ENCODE measurements at regions not wholly inside any gene's neighbourhood (a gene's known extent, or its start where the extent isn't known, plus 50 kb on each side); places are given as distances from the start of the nearest gene placed in this dataset.

- TF ChIP-seq POLR2A (IDR thresholded peaks at IDR 0.05) (no peak), CTCF (IDR thresholded peaks at IDR 0.05) (no peak)
These were observed 149.0 kb upstream of the ANK2 start for GRCh38 chr4:112900416-112900815.

Data from gastroesophageal sphincter (tissue), 3 donors.